GM13976 (cell line): ENCODE measurements at regions not wholly inside any gene's neighbourhood (a gene's known extent, or its start where the extent isn't known, plus 50 kb on each side); places are given as distances from the start of the nearest gene placed in this dataset.

ENCODE experiments used
- DNase-seq: peaks from one replicate; pipeline ENCODE4 v3.0.0; 2012; ENCODE audit warnings: low spot score
- CTCF ChIP-seq: IDR thresholded peaks from 2 replicates; pipeline ENCODE4 v1.5.1; 2012; ENCODE audit warnings: borderline replicate concordance, mild to moderate bottlenecking; ENCODE audit not compliant: insufficient read depth; ENCODE audit errors: extremely low read depth, missing control alignments, control extremely low read depth
- in situ Hi-C: fragments of 300-500 bp; cut with MboI; formaldehyde crosslinking; loops from one replicate; pipeline ENCODE4 v1.12.0; 2022; ENCODE audit warnings: low sequenced_read_pairs, mixed read lengths, inconsistent platforms; ENCODE audit not compliant: unreplicated experiment

GRCh38 chrX:40248822-40249221 is 151.1 kb upstream of the BCOR start:
- DNase-seq: no peak
- in situ Hi-C loops: no loop called here
- no peak for TF ChIP-seq CTCF

GRCh38 chrX:40247848-40248622 is 150.3 kb upstream of the BCOR start:
- in situ Hi-C loops: no loop called here
- TF ChIP-seq CTCF: no peak
- DNase-seq: no peak

GRCh38 chrX:40247382-40247781 is 149.6 kb upstream of the BCOR start:
- in situ Hi-C loops: no loop called here
- TF ChIP-seq CTCF: no peak
- no peak for DNase-seq

- in situ Hi-C loops: no loop called here
- no peak for DNase-seq
- TF ChIP-seq CTCF: no peak
Observed at GRCh38 chrX:40245488-40246071, 147.8 kb upstream of the BCOR start.

- TF ChIP-seq CTCF: no peak
- no peak for DNase-seq
- in situ Hi-C loops: no loop called here
Observed at GRCh38 chrX:40244980-40245379, 147.2 kb upstream of the BCOR start.

- in situ Hi-C loops: no loop called here
- DNase-seq: no peak
- TF ChIP-seq CTCF: no peak
Observed at GRCh38 chrX:40243755-40244515, 146.2 kb upstream of the BCOR start.
